ENCODE measurements at regions not wholly inside any gene's neighbourhood (a gene's known extent, or its start where the extent isn't known, plus 50 kb on each side); places are given as distances from the start of the nearest gene placed in this dataset.

GRCh38 chr6:122238861-122239260 is 160.6 kb upstream of the HSF2 start:
- Mint-ChIP-seq H3K27ac (ENCODE audit: unreplicated experiment) (no peak overlapping the region), H3K27me3 (ENCODE audit: low read depth) (peaks cover 20% of the 10 kb centered on the region), H3K4me1 (ENCODE audit: low read depth) (no peaks in the 10 kb centered on the region), H3K36me3 (ENCODE audit: low read depth) (no peaks in the 10 kb centered on the region), H3K9me3 (ENCODE audit: low read depth) (peaks cover 10% of the 10 kb centered on the region), H3K4me3 (ENCODE audit: unreplicated experiment) (no peak overlapping the region)
- no peak for TF ChIP-seq CTCF (IDR thresholded peaks at IDR 0.05)
- DNase-seq (ENCODE audit: low spot score): no peak

- Mint-ChIP-seq H3K4me1 (ENCODE audit: low read depth) (no peaks in the 10 kb centered on the region), H3K27ac (ENCODE audit: unreplicated experiment) (no peak overlapping the region), H3K9me3 (ENCODE audit: low read depth) (peaks cover 20% of the 10 kb centered on the region)
These were observed 152.4 kb upstream of the HSF2 start for GRCh38 chr6:122246906-122247658.

GRCh38 chr6:122248001-122248669 is 151.3 kb upstream of the HSF2 start:
- H3K27ac Mint-ChIP-seq (ENCODE audit: unreplicated experiment): no peak overlapping the region
- no peak for DNase-seq (ENCODE audit: low spot score)
- no peak for TF ChIP-seq CTCF (IDR thresholded peaks at IDR 0.05)

More at GRCh38 chr6:122246906-122247658, 152.4 kb upstream of the HSF2 start:
- no peak for DNase-seq (ENCODE audit: low spot score)
- Mint-ChIP-seq H3K4me3 (ENCODE audit: unreplicated experiment) (no peak overlapping the region), H3K27me3 (ENCODE audit: low read depth) (peaks cover 8% of the 10 kb centered on the region), H3K36me3 (ENCODE audit: low read depth) (no peaks in the 10 kb centered on the region)
- TF ChIP-seq CTCF (IDR thresholded peaks at IDR 0.05): no peak

GRCh38 chr6:122248844-122249243 is 150.6 kb upstream of the HSF2 start:
- no peak for TF ChIP-seq CTCF (IDR thresholded peaks at IDR 0.05)
- Mint-ChIP-seq H3K4me1 (ENCODE audit: low read depth) (no peaks in the 10 kb centered on the region), H3K9me3 (ENCODE audit: low read depth) (peaks cover 10% of the 10 kb centered on the region), H3K27ac (ENCODE audit: unreplicated experiment) (no peak overlapping the region), H3K36me3 (ENCODE audit: low read depth) (no peaks in the 10 kb centered on the region), H3K4me3 (ENCODE audit: unreplicated experiment) (no peak overlapping the region), H3K27me3 (ENCODE audit: low read depth) (peaks cover 11% of the 10 kb centered on the region)
- no peak for DNase-seq (ENCODE audit: low spot score)

More at GRCh38 chr6:122248001-122248669, 151.3 kb upstream of the HSF2 start:
- H3K4me3 Mint-ChIP-seq (ENCODE audit: unreplicated experiment): no peak overlapping the region
- no peaks in the 10 kb centered on the region for H3K4me1 Mint-ChIP-seq (ENCODE audit: low read depth)
- H3K9me3 Mint-ChIP-seq (ENCODE audit: low read depth): peaks cover 17% of the 10 kb centered on the region
- H3K36me3 Mint-ChIP-seq (ENCODE audit: low read depth): no peaks in the 10 kb centered on the region
- H3K27me3 Mint-ChIP-seq (ENCODE audit: low read depth): peaks cover 10% of the 10 kb centered on the region

- no peak for TF ChIP-seq CTCF (IDR thresholded peaks at IDR 0.05)
- H3K9me3 Mint-ChIP-seq (ENCODE audit: low read depth): peaks cover 5% of the 10 kb centered on the region
- H3K27me3 Mint-ChIP-seq (ENCODE audit: low read depth): peaks cover 18% of the 10 kb centered on the region
- no peak overlapping the region for H3K4me3 Mint-ChIP-seq (ENCODE audit: unreplicated experiment)
- H3K27ac Mint-ChIP-seq (ENCODE audit: unreplicated experiment): no peak overlapping the region
- H3K4me1 Mint-ChIP-seq (ENCODE audit: low read depth): no peaks in the 10 kb centered on the region
- no peak for DNase-seq (ENCODE audit: low spot score)
- H3K36me3 Mint-ChIP-seq (ENCODE audit: low read depth): no peaks in the 10 kb centered on the region
These were observed 140.6 kb upstream of the HSF2 start for GRCh38 chr6:122258839-122259238.

Data from chondrocyte (in vitro differentiated cells).